ENCODE measurements at regions not wholly inside any gene's neighbourhood (a gene's known extent, or its start where the extent isn't known, plus 50 kb on each side); places are given as distances from the start of the nearest gene placed in this dataset.
A peak's percentile ranks its signal among the peaks of the same experiment; 100 is the strongest.

GRCh38 chr6:85037221-85037620 is 272.8 kb upstream of the TBX18 start:
- H3K36me3 ChIP-seq (ENCODE audit: insufficient read depth, low read length) = no peaks in the 10 kb centered on the region
- no peak overlapping the region for H3K27ac ChIP-seq (ENCODE audit: low read depth, low read length)
- H3K4me1 ChIP-seq (ENCODE audit: control insufficient read depth, insufficient read depth, low read length, unreplicated experiment) = peaks cover 4% of the 10 kb centered on the region

GRCh38 chr6:85035766-85036165 is 271.4 kb upstream of the TBX18 start:
- Histone ChIP-seq H3K36me3 (ENCODE audit: insufficient read depth, low read length) (no peaks in the 10 kb centered on the region), H3K79me2 (ENCODE audit: control insufficient read depth, insufficient read depth, low read length, unreplicated experiment) (no peaks in the 10 kb centered on the region), H3K4me3 (ENCODE audit: low read depth, low read length) (no peak overlapping the region), H3K27ac (ENCODE audit: low read depth, low read length) (no peak overlapping the region), H2AFZ (ENCODE audit: low read length, unreplicated experiment) (no peak overlapping the region), H3K4me1 (ENCODE audit: control insufficient read depth, insufficient read depth, low read length, unreplicated experiment) (no peaks in the 10 kb centered on the region), H3K27me3 (ENCODE audit: insufficient read depth, low read length) (no peaks in the 10 kb centered on the region)

More at GRCh38 chr6:85037221-85037620, 272.8 kb upstream of the TBX18 start:
- Histone ChIP-seq H3K79me2 (ENCODE audit: control insufficient read depth, insufficient read depth, low read length, unreplicated experiment) (no peaks in the 10 kb centered on the region), H2AFZ (ENCODE audit: low read length, unreplicated experiment) (no peak overlapping the region), H3K4me3 (ENCODE audit: low read depth, low read length) (no peak overlapping the region), H3K27me3 (ENCODE audit: insufficient read depth, low read length) (no peaks in the 10 kb centered on the region)

- H3K36me3 ChIP-seq (ENCODE audit: insufficient read depth, low read length) = no peaks in the 10 kb centered on the region
- H3K27me3 ChIP-seq (ENCODE audit: insufficient read depth, low read length) = peaks cover 6% of the 10 kb centered on the region; the same call in 1 of the 2 replicates
- no peaks in the 10 kb centered on the region for H3K4me1 ChIP-seq (ENCODE audit: control insufficient read depth, insufficient read depth, low read length, unreplicated experiment)
- no peak overlapping the region for H2AFZ ChIP-seq (ENCODE audit: low read length, unreplicated experiment)
- no peak overlapping the region for H3K27ac ChIP-seq (ENCODE audit: low read depth, low read length)
- H3K79me2 ChIP-seq (ENCODE audit: control insufficient read depth, insufficient read depth, low read length, unreplicated experiment) = no peaks in the 10 kb centered on the region
- no peak overlapping the region for H3K4me3 ChIP-seq (ENCODE audit: low read depth, low read length)
These were observed 269.1 kb upstream of the TBX18 start for GRCh38 chr6:85033547-85033946.

GRCh38 chr6:85026021-85026420 is 261.6 kb upstream of the TBX18 start:
- Histone ChIP-seq H3K36me3 (ENCODE audit: insufficient read depth, low read length) (no peaks in the 10 kb centered on the region), H3K27ac (ENCODE audit: low read depth, low read length) (no peak overlapping the region), H3K27me3 (ENCODE audit: insufficient read depth, low read length) (peaks cover 7% of the 10 kb centered on the region; the same call in 1 of the 2 replicates), H3K4me1 (ENCODE audit: control insufficient read depth, insufficient read depth, low read length, unreplicated experiment) (no peaks in the 10 kb centered on the region), H3K4me3 (ENCODE audit: low read depth, low read length) (no peak overlapping the region), H2AFZ (ENCODE audit: low read length, unreplicated experiment) (no peak overlapping the region), H3K79me2 (ENCODE audit: control insufficient read depth, insufficient read depth, low read length, unreplicated experiment) (no peaks in the 10 kb centered on the region)

GRCh38 chr6:85023721-85024120 is 259.3 kb upstream of the TBX18 start:
- H3K4me1 ChIP-seq (ENCODE audit: control insufficient read depth, insufficient read depth, low read length, unreplicated experiment) = no peaks in the 10 kb centered on the region
- peaks cover 4% of the 10 kb centered on the region for H3K27me3 ChIP-seq (ENCODE audit: insufficient read depth, low read length)
- no peak overlapping the region for H3K27ac ChIP-seq (ENCODE audit: low read depth, low read length)
- no peaks in the 10 kb centered on the region for H3K79me2 ChIP-seq (ENCODE audit: control insufficient read depth, insufficient read depth, low read length, unreplicated experiment)
- H2AFZ ChIP-seq (ENCODE audit: low read length, unreplicated experiment) = no peak overlapping the region
- H3K36me3 ChIP-seq (ENCODE audit: insufficient read depth, low read length) = no peaks in the 10 kb centered on the region
- no peak overlapping the region for H3K4me3 ChIP-seq (ENCODE audit: low read depth, low read length)

- Histone ChIP-seq H2AFZ (ENCODE audit: low read length, unreplicated experiment) (no peak overlapping the region), H3K79me2 (ENCODE audit: control insufficient read depth, insufficient read depth, low read length, unreplicated experiment) (no peaks in the 10 kb centered on the region), H3K27ac (ENCODE audit: low read depth, low read length) (no peak overlapping the region), H3K36me3 (ENCODE audit: insufficient read depth, low read length) (no peaks in the 10 kb centered on the region), H3K27me3 (ENCODE audit: insufficient read depth, low read length) (peaks cover 7% of the 10 kb centered on the region; the same call in 1 of the 2 replicates), H3K4me1 (ENCODE audit: control insufficient read depth, insufficient read depth, low read length, unreplicated experiment) (no peaks in the 10 kb centered on the region), H3K4me3 (ENCODE audit: low read depth, low read length) (no peak overlapping the region)
These were observed 253.0 kb upstream of the TBX18 start for GRCh38 chr6:85017352-85017751.

GRCh38 chr6:85016726-85017125 is 252.3 kb upstream of the TBX18 start:
- Histone ChIP-seq H2AFZ (ENCODE audit: low read length, unreplicated experiment) (no peak overlapping the region), H3K27me3 (ENCODE audit: insufficient read depth, low read length) (peaks cover 7% of the 10 kb centered on the region; the same call in 1 of the 2 replicates)

GRCh38 chr6:85015396-85015990 is 251.1 kb upstream of the TBX18 start:
- Histone ChIP-seq H3K79me2 (ENCODE audit: control insufficient read depth, insufficient read depth, low read length, unreplicated experiment) (no peaks in the 10 kb centered on the region), H3K4me1 (ENCODE audit: control insufficient read depth, insufficient read depth, low read length, unreplicated experiment) (no peaks in the 10 kb centered on the region), H3K27ac (ENCODE audit: low read depth, low read length) (no peak overlapping the region), H2AFZ (ENCODE audit: low read length, unreplicated experiment) (peak overlapping the region; percentile 61), H3K27me3 (ENCODE audit: insufficient read depth, low read length) (peaks cover 7% of the 10 kb centered on the region; the same call in 1 of the 2 replicates), H3K4me3 (ENCODE audit: low read depth, low read length) (no peak overlapping the region), H3K36me3 (ENCODE audit: insufficient read depth, low read length) (no peaks in the 10 kb centered on the region)

More at GRCh38 chr6:85016726-85017125, 252.3 kb upstream of the TBX18 start:
- Histone ChIP-seq H3K79me2 (ENCODE audit: control insufficient read depth, insufficient read depth, low read length, unreplicated experiment) (no peaks in the 10 kb centered on the region), H3K27ac (ENCODE audit: low read depth, low read length) (no peak overlapping the region), H3K4me1 (ENCODE audit: control insufficient read depth, insufficient read depth, low read length, unreplicated experiment) (no peaks in the 10 kb centered on the region), H3K36me3 (ENCODE audit: insufficient read depth, low read length) (no peaks in the 10 kb centered on the region), H3K4me3 (ENCODE audit: low read depth, low read length) (no peak overlapping the region)

- Histone ChIP-seq H3K27me3 (ENCODE audit: insufficient read depth, low read length) (no peaks in the 10 kb centered on the region), H3K4me3 (ENCODE audit: low read depth, low read length) (no peak overlapping the region), H3K36me3 (ENCODE audit: insufficient read depth, low read length) (no peaks in the 10 kb centered on the region), H3K4me1 (ENCODE audit: control insufficient read depth, insufficient read depth, low read length, unreplicated experiment) (peaks cover 10% of the 10 kb centered on the region), H3K27ac (ENCODE audit: low read depth, low read length) (no peak overlapping the region), H3K79me2 (ENCODE audit: control insufficient read depth, insufficient read depth, low read length, unreplicated experiment) (no peaks in the 10 kb centered on the region), H2AFZ (ENCODE audit: low read length, unreplicated experiment) (no peak overlapping the region)
These were observed 246.5 kb upstream of the TBX18 start for GRCh38 chr6:85010865-85011264.

- no peaks in the 10 kb centered on the region for H3K79me2 ChIP-seq (ENCODE audit: control insufficient read depth, insufficient read depth, low read length, unreplicated experiment)
- peaks cover 10% of the 10 kb centered on the region for H3K4me1 ChIP-seq (ENCODE audit: control insufficient read depth, insufficient read depth, low read length, unreplicated experiment)
- H3K27ac ChIP-seq (ENCODE audit: low read depth, low read length) = peak overlapping the region; percentile 80
- no peaks in the 10 kb centered on the region for H3K36me3 ChIP-seq (ENCODE audit: insufficient read depth, low read length)
- no peaks in the 10 kb centered on the region for H3K27me3 ChIP-seq (ENCODE audit: insufficient read depth, low read length)
- H2AFZ ChIP-seq (ENCODE audit: low read length, unreplicated experiment) = no peak overlapping the region
- no peak overlapping the region for H3K4me3 ChIP-seq (ENCODE audit: low read depth, low read length)
These were observed 244.1 kb upstream of the TBX18 start for GRCh38 chr6:85008296-85009009.

- Histone ChIP-seq H3K4me1 (ENCODE audit: control insufficient read depth, insufficient read depth, low read length, unreplicated experiment) (peaks cover 10% of the 10 kb centered on the region), H3K27me3 (ENCODE audit: insufficient read depth, low read length) (no peaks in the 10 kb centered on the region), H3K4me3 (ENCODE audit: low read depth, low read length) (no peak overlapping the region), H3K79me2 (ENCODE audit: control insufficient read depth, insufficient read depth, low read length, unreplicated experiment) (no peaks in the 10 kb centered on the region), H3K36me3 (ENCODE audit: insufficient read depth, low read length) (no peaks in the 10 kb centered on the region), H3K27ac (ENCODE audit: low read depth, low read length) (no peak overlapping the region), H2AFZ (ENCODE audit: low read length, unreplicated experiment) (no peak overlapping the region)
These were observed 242.0 kb upstream of the TBX18 start for GRCh38 chr6:85006362-85006761.

Data from ACC112 (cell line).